ENCODE measurements at regions not wholly inside any gene's neighbourhood (a gene's known extent, or its start where the extent isn't known, plus 50 kb on each side); places are given as distances from the start of the nearest gene placed in this dataset.

GRCh38 chr9:16252616-16253015 lies 617.9 kb downstream of the BNC2 start:
- TF ChIP-seq, protein P1, sequence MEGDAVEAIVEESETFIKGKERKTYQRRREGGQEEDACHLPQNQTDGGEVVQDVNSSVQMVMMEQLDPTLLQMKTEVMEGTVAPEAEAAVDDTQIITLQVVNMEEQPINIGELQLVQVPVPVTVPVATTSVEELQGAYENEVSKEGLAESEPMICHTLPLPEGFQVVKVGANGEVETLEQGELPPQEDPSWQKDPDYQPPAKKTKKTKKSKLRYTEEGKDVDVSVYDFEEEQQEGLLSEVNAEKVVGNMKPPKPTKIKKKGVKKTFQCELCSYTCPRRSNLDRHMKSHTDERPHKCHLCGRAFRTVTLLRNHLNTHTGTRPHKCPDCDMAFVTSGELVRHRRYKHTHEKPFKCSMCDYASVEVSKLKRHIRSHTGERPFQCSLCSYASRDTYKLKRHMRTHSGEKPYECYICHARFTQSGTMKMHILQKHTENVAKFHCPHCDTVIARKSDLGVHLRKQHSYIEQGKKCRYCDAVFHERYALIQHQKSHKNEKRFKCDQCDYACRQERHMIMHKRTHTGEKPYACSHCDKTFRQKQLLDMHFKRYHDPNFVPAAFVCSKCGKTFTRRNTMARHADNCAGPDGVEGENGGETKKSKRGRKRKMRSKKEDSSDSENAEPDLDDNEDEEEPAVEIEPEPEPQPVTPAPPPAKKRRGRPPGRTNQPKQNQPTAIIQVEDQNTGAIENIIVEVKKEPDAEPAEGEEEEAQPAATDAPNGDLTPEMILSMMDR (IDR thresholded peaks at IDR 0.05): no peak
- no peak for TF ChIP-seq ZFX (IDR thresholded peaks at IDR 0.05; ENCODE audit: borderline replicate concordance)

All from 22Rv1 (cell line).